Immature natural killer cell (primary cell): ENCODE measurements at regions not wholly inside any gene's neighbourhood (a gene's known extent, or its start where the extent isn't known, plus 50 kb on each side); places are given as distances from the start of the nearest gene placed in this dataset.

Experiments
- DNase-seq, 3 donors: peaks; one replicate each; pipeline ENCODE4 v3.0.0; 2022; ENCODE audit warnings: mixed read lengths in 1 of 3
- H3K27ac Mint-ChIP-seq, 6 donors: one replicate each; pipeline ENCODE4 v1.8.0; 2020; ENCODE audit warnings: mixed read lengths in 6 of 6, mild to moderate bottlenecking in 5 of 6, inconsistent platforms in 4 of 6, moderate library complexity in 3 of 6
- H3K27me3 Mint-ChIP-seq, 3 donors: one replicate each; pipeline ENCODE4 v1.8.0; 2020 to 2021; ENCODE audit warnings: low read depth in 3 of 3, mild to moderate bottlenecking in 3 of 3, mixed read lengths in 3 of 3, moderate library complexity in 3 of 3, inconsistent platforms in 1 of 3
- H3K36me3 Mint-ChIP-seq, 3 donors: one replicate each; pipeline ENCODE4 v1.8.0; 2020; ENCODE audit warnings: mixed read lengths in 3 of 3, inconsistent platforms in 2 of 3, mild to moderate bottlenecking in 2 of 3
- H3K4me1 Mint-ChIP-seq, 2 donors: one replicate each; pipeline ENCODE4 v1.8.0; 2020; ENCODE audit warnings: inconsistent platforms in 2 of 2, mild to moderate bottlenecking in 2 of 2, mixed read lengths in 2 of 2, moderate library complexity in 1 of 2
- H3K4me3 Mint-ChIP-seq, 5 donors: one replicate each; pipeline ENCODE4 v1.8.0; 2020; ENCODE audit warnings: mild to moderate bottlenecking in 5 of 5, mixed read lengths in 5 of 5, inconsistent platforms in 3 of 5, moderate library complexity in 3 of 5
- H3K9me3 Mint-ChIP-seq, 6 donors: one replicate each; pipeline ENCODE4 v1.8.0; 2020; ENCODE audit warnings: mild to moderate bottlenecking in 6 of 6, mixed read lengths in 6 of 6, inconsistent platforms in 4 of 6, moderate library complexity in 3 of 6

DNA sequence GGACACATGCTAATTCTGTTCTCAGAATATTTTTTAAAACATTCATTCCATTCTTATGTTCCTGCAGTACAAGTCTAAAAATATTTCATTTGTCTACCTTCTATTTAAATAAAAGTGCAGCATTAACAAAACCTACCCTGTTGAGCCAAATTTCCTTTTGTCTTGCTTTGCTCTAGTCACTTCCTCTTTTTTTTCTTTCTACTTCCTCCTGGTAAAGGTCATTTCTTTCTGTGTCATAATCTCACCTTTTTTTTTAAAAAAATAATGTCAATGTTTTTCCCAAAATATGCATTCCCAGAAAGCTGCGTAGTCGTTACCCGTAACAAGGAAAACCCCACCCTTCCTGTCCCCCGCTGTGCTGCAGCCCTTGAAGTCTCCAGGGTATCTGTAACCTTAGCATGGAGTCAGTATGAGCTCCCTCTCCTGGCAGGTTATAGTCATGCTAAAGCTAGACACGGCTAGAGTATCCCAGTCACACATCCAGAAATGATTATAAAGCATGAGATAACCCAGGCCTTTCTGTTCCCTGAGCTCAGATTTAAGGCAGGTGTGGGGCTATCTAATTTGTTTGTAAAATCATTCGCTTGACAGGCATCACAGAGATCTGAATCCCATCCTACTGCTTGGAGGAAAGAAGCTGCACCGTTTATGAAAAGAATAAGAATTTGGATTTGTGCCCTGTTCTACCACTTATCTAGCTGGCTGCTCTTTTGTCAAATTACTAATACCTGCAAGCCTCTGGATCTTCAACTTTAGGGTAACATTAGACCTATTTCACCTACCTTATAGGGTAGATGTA is 51.1 kb upstream of the EED start:
- Mint-ChIP-seq H3K4me3 (peak overlapping the region; percentile 89 to 99 (median 92)), H3K27me3 (peaks cover 0 to 3% (median 2%) of the 10 kb centered on the region in 3 donors), H3K36me3 (peaks cover 0 to 4% (median 3%) of the 10 kb centered on the region in 3 donors), H3K27ac (peak overlapping the region; percentile 77 to 88 (median 82)), H3K9me3 (no peaks in the 10 kb centered on the region), H3K4me1 (peaks cover 16 to 18% of the 10 kb centered on the region in 2 donors)
- DNase-seq, result peak; percentile 64 to 74 (median 71)

DNA sequence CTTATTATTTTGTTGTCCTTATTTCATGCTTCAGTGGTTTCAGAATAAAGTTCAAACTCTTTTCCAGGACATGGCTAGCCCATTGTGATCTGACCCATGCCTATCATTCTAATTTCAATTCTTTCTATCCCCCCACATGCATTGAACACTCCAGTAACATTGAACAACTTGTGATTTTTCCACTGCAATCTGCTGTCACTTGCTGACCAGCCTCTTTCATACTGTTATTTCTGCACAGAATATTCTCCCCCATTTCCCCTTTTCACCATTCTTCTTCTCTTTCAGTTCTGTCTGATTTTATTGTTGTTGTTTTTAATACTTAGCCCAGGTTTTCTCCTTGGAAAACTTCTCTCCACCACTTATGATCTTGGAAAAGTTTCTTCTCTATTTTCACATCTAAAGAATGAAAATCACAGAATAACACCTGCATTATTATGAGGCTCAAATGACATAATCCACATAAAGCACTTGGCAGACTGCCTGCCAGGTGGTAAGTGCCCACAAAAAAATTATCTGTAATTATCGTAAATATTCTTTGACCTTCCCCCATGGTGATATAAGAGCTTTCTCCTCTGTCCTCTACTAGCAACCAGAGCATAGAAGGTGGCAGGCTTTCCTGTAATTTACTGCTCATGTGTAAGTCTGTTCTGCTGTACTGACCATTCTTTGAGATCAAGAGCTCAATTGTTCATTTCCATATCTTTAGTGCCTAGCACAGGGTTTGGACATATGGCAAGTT is 51.9 kb upstream of the EED start:
- Mint-ChIP-seq H3K27me3 (peaks cover 0 to 3% (median 2%) of the 10 kb centered on the region in 3 donors), H3K9me3 (no peaks in the 10 kb centered on the region), H3K4me3 (peak overlapping the region; percentile 55 to 99 (median 89)), H3K36me3 (peaks cover 0 to 4% (median 3%) of the 10 kb centered on the region in 3 donors), H3K27ac (peak overlapping the region; percentile 46 to 88 (median 78)), H3K4me1 (peaks cover 16 to 18% of the 10 kb centered on the region in 2 donors)
- no peak for DNase-seq

DNA sequence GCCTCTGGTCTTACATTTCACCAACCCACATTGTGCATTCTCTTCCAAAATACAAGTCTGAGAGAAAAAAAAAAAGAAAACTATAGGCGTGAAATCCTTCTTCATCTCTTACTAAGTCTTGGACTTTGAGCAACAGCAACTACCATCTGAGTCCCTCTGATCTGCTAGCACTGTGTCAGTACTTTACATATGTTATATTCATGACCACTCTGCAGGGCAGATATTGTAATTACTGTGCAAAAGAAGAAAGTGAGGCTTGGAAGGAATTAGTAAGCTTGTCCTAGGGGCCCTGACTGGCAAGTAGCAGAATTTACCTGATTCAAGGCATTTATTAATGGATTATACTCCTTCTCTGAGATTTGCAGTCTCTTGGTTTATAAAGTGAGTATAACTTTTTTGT is 52.7 kb upstream of the EED start:
- peak overlapping the region in 1 of 5 donors; percentile 31 for H3K4me3 Mint-ChIP-seq
- peaks cover 16 to 18% of the 10 kb centered on the region in 2 donors for H3K4me1 Mint-ChIP-seq
- H3K27ac Mint-ChIP-seq, result no peak overlapping the region
- no peak for DNase-seq
- peaks cover 0 to 4% (median 3%) of the 10 kb centered on the region in 3 donors for H3K36me3 Mint-ChIP-seq
- no peaks in the 10 kb centered on the region for H3K9me3 Mint-ChIP-seq
- peaks cover 0 to 3% (median 2%) of the 10 kb centered on the region in 3 donors for H3K27me3 Mint-ChIP-seq

DNA sequence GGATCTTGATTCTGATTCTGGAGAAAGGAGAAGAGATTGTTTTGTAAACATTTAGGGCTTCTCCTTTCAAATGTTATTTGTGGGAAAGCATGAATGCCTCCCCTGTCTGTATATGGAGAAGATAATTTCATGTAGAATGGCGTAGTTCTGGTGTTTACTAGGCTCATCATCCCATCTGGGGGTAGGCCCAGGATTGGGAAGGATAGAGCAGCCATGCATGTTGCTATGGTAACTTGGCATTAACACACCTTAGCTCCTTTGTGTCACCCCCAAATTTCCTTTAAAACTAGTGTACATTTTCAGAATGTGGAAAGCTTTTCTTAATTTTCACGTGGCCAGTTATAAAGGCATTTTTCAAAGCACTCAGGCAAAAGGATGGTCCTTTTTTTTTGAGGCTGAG is 57.5 kb upstream of the EED start:
- H3K27ac Mint-ChIP-seq, result no peak overlapping the region

DNA sequence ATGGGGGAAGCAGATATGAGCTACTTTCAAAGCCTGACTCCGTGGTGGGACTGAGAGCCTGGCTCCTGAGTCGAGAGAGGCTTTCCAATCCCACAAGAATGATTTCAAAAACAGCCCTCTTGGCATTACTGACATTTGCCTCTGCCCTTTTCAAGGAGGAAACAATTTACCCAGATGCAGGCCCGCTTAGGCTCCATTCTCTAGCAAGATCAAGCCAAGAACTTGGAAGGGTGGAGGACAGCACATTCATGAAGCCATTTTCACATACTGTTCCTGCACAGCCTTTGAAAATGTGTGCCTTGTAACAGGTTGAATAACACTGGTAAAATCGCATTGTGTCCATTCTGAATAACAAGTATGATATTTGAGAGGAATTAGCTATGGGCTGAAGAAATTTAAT is 58.2 kb upstream of the EED start:
- Mint-ChIP-seq H3K9me3 (no peaks in the 10 kb centered on the region), H3K36me3 (peaks cover 0 to 4% (median 0%) of the 10 kb centered on the region in 3 donors), H3K27me3 (peaks cover 0 to 4% (median 0%) of the 10 kb centered on the region in 3 donors), H3K4me3 (no peak overlapping the region), H3K4me1 (no peaks in the 10 kb centered on the region), H3K27ac (no peak overlapping the region)
- no peak for DNase-seq

More for the DNA sequence above, 57.5 kb upstream of the EED start:
- H3K4me1 Mint-ChIP-seq, result peaks cover 0 to 2% of the 10 kb centered on the region in 2 donors
- no peak overlapping the region for H3K4me3 Mint-ChIP-seq
- H3K36me3 Mint-ChIP-seq, result peaks cover 0 to 4% (median 0%) of the 10 kb centered on the region in 3 donors
- H3K27me3 Mint-ChIP-seq, result peaks cover 0 to 4% (median 0%) of the 10 kb centered on the region in 3 donors
- H3K9me3 Mint-ChIP-seq, result no peaks in the 10 kb centered on the region
- DNase-seq, result no peak

DNA sequence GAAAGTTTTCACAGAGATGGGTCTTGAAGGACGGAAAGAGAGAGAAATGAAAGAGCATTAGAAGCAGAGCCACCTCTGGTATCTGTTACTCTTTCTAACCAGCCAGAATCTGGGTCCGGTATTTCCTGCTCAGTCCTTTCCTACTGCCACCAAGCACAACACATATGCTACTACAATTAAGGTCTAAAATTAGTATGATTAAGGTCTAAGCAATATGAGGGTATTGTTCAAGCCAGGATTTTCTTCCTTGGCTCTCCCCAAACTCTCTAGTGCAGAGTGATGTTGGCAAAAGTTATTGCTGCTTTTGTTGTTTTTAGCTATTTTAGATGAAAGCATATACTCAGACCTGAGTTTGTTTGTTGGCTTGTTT is 59.2 kb upstream of the EED start:
- no peak for DNase-seq
- H3K36me3 Mint-ChIP-seq, result no peaks in the 10 kb centered on the region
- no peaks in the 10 kb centered on the region for H3K9me3 Mint-ChIP-seq
- peak overlapping the region in 1 of 6 donors; percentile 80 for H3K27ac Mint-ChIP-seq
- peaks cover 0 to 4% (median 0%) of the 10 kb centered on the region in 3 donors for H3K27me3 Mint-ChIP-seq
- no peaks in the 10 kb centered on the region for H3K4me1 Mint-ChIP-seq
- H3K4me3 Mint-ChIP-seq, result no peak overlapping the region

DNA sequence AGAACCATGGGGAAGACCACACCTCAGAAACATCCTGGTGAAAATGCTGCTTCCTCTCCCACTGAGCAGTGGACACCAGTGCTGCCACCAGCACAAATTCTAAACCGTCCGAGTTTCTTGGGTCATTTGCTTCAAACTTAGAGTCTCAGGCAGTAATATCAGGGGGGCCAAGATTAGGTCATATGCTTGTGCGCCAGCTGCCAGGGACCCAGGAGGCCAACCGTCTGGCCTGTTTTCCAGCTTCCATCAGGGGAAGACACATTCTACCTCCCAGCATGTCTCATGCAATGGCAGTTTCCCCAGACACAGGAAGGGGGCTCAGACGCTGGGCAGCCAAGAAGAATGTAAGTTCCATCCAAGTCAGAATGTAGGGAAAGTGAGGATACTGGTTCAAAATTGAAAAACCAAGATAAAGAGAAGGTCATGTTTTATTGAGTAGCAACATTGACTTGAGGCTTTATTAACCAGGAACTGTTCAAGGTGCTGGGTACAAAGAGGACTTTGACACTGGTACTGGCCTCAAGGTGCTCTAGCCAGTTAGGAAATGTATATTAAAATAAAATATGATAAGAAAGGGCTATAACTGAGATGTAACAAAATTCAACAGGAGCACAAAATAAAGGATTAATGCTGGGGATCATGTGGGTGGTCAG is 59.7 kb upstream of the EED start:
- Mint-ChIP-seq H3K27me3 (peaks cover 0 to 2% (median 1%) of the 10 kb centered on the region in 3 donors), H3K9me3 (no peaks in the 10 kb centered on the region), H3K4me3 (no peak overlapping the region), H3K4me1 (peaks cover under 1 to 2% of the 10 kb centered on the region in 2 donors), H3K36me3 (no peaks in the 10 kb centered on the region), H3K27ac (peak overlapping the region in 1 of 6 donors; percentile 80)
- DNase-seq, result no peak

DNA sequence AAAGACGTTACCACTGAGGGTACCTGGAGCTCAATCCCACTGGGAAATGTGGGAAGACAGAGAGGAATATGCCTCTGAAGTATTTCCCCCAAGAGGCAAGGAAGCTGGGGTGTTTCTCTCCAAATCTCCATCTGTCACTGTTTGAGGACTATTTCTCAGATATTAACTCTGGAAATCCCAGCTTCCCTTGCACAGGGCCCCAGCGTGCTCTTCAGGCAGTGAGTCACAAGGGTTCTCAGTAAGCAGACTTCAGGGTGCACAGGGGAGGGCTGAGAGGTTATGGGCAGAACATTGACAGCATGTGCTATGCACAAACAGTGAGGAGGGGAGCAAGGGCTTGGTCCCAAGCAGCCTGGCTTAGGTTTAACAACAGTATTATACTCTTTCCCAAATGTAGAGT is 60.9 kb upstream of the EED start:
- H3K4me1 Mint-ChIP-seq, result peaks cover 2 to 8% of the 10 kb centered on the region in 2 donors
- DNase-seq, result no peak
- no peak overlapping the region for H3K4me3 Mint-ChIP-seq
- H3K27me3 Mint-ChIP-seq, result peaks cover 0 to 2% (median 1%) of the 10 kb centered on the region in 3 donors
- H3K27ac Mint-ChIP-seq, result no peak overlapping the region
- no peaks in the 10 kb centered on the region for H3K36me3 Mint-ChIP-seq
- H3K9me3 Mint-ChIP-seq, result no peaks in the 10 kb centered on the region

DNA sequence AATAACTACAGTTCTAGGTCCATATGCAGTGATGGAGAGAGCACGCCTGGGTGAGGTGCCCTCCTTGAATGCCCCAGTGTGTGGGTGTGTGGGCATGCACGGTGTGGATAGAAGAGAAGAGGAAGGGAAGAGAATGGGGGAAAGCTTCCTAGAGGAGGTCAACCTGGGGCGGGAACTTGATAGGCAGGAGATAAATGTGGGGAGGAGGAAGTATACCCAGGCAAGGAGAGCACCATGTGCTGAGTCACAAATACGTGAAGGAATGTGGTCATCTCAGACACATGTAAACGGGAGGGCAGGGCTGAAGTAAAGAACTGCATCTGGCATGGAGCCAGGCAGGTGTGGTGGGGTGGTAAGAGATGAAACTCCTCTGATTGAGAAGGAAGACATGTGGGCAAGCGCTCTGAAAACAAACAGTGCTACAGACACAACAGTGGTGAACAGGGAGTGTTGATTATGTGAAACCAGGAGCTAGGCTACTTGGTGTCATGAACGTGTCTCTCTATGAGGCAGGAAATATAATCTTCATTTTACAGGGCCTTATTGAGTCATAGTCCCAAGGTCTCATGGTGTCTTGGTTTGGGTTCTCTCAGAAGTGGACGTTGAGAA is 61.5 kb upstream of the EED start:
- H3K4me1 Mint-ChIP-seq, result peaks cover 2 to 8% of the 10 kb centered on the region in 2 donors
- no peak overlapping the region for H3K4me3 Mint-ChIP-seq
- H3K9me3 Mint-ChIP-seq, result no peaks in the 10 kb centered on the region
- peaks cover 0 to 2% (median 1%) of the 10 kb centered on the region in 3 donors for H3K27me3 Mint-ChIP-seq
- H3K36me3 Mint-ChIP-seq, result no peaks in the 10 kb centered on the region
- no peak overlapping the region for H3K27ac Mint-ChIP-seq
- peak; percentile 4 to 18 (median 15) for DNase-seq

DNA sequence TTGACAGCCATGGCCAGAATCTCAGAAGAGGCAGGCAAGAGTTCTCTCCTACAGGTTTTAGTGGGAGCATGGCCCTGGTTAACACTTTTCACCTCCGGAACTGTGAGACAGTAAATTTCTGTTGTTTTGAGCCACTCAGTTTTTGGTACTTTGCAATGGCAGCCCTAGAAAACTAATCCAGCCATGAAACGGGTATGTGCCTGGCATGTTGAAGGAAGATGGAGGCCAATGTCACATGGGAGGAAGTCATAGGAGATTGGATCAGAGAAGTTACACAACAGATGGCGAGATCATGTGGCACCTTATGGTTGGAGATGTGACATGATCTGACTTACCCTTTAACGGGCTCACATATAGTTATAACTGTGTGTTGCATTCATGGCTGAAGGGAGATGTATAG is 63.2 kb upstream of the EED start:
- Mint-ChIP-seq H3K9me3 (no peaks in the 10 kb centered on the region), H3K4me3 (no peak overlapping the region), H3K36me3 (no peaks in the 10 kb centered on the region), H3K27ac (no peak overlapping the region), H3K4me1 (peaks cover 2 to 14% of the 10 kb centered on the region in 2 donors), H3K27me3 (peaks cover under 1 to 5% (median 2%) of the 10 kb centered on the region in 3 donors)
- DNase-seq, result no peak

DNA sequence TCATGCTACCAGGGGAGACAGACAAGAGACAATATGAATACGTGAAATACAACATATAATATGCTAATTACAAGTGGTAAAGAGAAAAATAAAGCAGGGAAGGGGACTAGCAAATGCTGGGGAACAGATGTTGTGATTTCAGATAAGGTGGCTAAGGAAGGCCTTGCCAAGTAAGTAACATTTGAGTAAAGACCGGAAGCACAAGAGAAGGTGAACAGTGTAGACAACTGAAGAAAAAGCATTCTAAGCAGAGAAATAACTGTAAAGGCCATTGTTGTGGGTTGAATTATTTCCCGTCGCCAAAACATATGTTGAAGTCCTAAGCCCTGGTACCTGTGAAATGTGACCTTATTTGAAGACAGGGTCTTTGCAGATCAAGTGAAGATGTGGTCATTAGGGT is 63.7 kb upstream of the EED start:
- peak overlapping the region in 1 of 6 donors; percentile 2 for H3K27ac Mint-ChIP-seq
- peaks cover 2 to 19% of the 10 kb centered on the region in 2 donors for H3K4me1 Mint-ChIP-seq
- H3K9me3 Mint-ChIP-seq, result no peaks in the 10 kb centered on the region
- no peak overlapping the region for H3K4me3 Mint-ChIP-seq
- H3K36me3 Mint-ChIP-seq, result no peaks in the 10 kb centered on the region
- DNase-seq, result no peak
- peaks cover 1 to 7% (median 6%) of the 10 kb centered on the region in 3 donors for H3K27me3 Mint-ChIP-seq

DNA sequence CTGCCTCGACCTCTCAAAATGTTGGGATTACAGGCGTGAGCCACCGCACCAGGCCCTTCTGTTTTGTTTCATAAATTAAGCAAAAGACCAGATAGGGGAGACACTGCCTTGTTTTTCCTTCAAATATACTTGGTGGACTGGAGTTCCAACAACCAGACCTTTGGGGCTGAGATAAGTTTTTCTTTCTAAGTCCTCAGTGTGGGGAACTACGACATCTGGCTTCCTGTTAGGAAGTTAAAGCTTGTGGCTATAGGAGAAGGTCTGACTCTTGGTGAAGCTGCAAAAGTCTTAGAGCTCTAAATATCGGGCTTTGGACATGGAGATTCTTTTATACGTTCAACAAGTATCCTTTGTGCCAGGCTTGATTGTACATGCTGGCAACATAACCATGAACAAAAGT is 64.1 kb upstream of the EED start:
- Mint-ChIP-seq H3K4me1 (peaks cover 2 to 19% of the 10 kb centered on the region in 2 donors), H3K4me3 (no peak overlapping the region), H3K36me3 (no peaks in the 10 kb centered on the region), H3K27ac (peak overlapping the region in 1 of 6 donors; percentile 2), H3K27me3 (peaks cover 1 to 7% (median 6%) of the 10 kb centered on the region in 3 donors), H3K9me3 (no peaks in the 10 kb centered on the region)
- DNase-seq, result no peak

DNA sequence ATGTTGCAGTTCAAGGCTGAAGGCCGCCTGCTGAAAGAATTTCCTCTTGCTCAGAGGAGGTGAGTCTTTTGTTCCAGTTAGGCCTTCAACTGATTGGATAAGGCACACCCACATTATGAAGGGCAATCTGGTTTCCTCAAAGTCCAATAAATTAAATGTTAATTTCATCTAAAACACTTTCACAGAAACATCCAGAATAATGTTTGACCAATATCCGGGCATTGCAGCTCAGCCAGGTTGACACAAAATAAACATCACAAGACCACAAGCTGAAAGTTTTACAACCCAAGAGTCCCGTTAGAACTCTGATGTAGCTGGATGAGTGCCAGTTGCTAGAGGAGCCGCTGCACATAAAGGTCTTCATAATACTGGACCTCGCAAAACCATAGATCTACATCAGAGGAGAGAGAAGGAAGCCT is 64.9 kb upstream of the EED start:
- H3K9me3 Mint-ChIP-seq, result no peaks in the 10 kb centered on the region
- no peak overlapping the region for H3K4me3 Mint-ChIP-seq
- peaks cover 1 to 7% (median 4%) of the 10 kb centered on the region in 3 donors for H3K27me3 Mint-ChIP-seq
- peaks cover 2 to 19% of the 10 kb centered on the region in 2 donors for H3K4me1 Mint-ChIP-seq
- H3K27ac Mint-ChIP-seq, result no peak overlapping the region
- DNase-seq, result no peak
- no peaks in the 10 kb centered on the region for H3K36me3 Mint-ChIP-seq
